ENCODE measurements at regions not wholly inside any gene's neighbourhood (a gene's known extent, or its start where the extent isn't known, plus 50 kb on each side); places are given as distances from the start of the nearest gene placed in this dataset.
"Not testable (repeated sequence)": the region's sequence is repeated elsewhere in the genome, so short reads cannot be mapped to it uniquely, and the experiment has no call there.

DNA sequence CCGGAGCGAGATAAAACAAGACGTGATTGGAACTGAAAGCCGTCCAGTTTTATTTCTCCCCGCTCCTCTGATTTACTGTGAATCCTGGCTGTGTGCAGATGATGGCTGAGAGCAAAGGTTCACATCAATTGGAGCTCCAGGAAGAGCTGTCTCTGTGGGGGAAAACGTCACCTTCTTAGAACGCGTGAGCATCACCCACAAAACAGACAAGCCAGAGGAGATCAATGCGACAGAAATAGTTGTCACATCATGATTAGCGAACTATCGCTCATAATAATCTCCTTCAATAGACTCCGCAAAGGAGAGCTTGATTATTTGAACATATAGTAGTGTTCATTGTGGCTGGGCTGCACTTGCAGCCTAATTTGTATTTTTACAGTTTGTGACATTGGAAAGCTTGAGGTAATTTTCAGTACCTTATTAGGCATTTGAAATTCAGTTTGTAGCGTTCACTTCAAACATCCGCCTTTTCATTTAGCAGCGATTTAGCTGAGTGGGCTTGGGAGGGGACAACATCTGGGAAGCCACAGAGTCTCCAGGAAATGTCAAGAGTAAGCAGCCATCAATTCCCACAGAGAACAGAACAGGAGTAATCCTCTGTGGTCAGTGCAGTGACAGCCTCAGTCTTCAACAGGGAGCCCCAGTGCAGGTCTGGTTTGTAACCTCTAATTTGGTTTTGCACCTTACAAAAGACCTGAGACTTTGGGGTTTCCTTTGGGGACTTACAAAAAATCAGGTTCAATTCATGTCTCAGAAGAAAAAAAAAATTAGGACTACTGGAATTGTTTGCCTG is 276.8 kb upstream of the PFKP start:
- no peaks in the 10 kb centered on the region for H3K4me1 ChIP-seq (ENCODE audit: control insufficient read depth, insufficient read depth, low read length)
- H3K4me3 ChIP-seq (ENCODE audit: low read depth, low read length) = no peak overlapping the region
- H3K9me3 ChIP-seq (ENCODE audit: control insufficient read depth, insufficient read depth, low read depth, low read length) = no peaks in the 10 kb centered on the region
- no peak overlapping the region for H3K27ac ChIP-seq (ENCODE audit: low read depth, low read length)
- no peaks in the 10 kb centered on the region for H3K27me3 ChIP-seq (ENCODE audit: control insufficient read depth, insufficient read depth, low read length)
- no peaks in the 10 kb centered on the region for H3K36me3 ChIP-seq (ENCODE audit: control insufficient read depth, insufficient read depth, low read length)
- H3K9ac ChIP-seq (ENCODE audit: low read length) = no peak overlapping the region

- no peak overlapping the region for H3K4me3 ChIP-seq (ENCODE audit: low read depth, low read length)
Observed at GRCh38 chr10:2786251-2786650, 281.1 kb upstream of the PFKP start.

GRCh38 chr10:2784766-2785165 is 282.6 kb upstream of the PFKP start:
- Histone ChIP-seq H3K27me3 (ENCODE audit: control insufficient read depth, insufficient read depth, low read length) (no peaks in the 10 kb centered on the region), H3K9me3 (ENCODE audit: control insufficient read depth, insufficient read depth, low read depth, low read length) (no peaks in the 10 kb centered on the region), H3K27ac (ENCODE audit: low read depth, low read length) (no peak overlapping the region), H3K4me1 (ENCODE audit: control insufficient read depth, insufficient read depth, low read length) (no peaks in the 10 kb centered on the region; the same call in 1 of the 2 replicates), H3K4me3 (ENCODE audit: low read depth, low read length) (no peak overlapping the region), H3K9ac (ENCODE audit: low read length) (no peak overlapping the region), H3K36me3 (ENCODE audit: control insufficient read depth, insufficient read depth, low read length) (no peaks in the 10 kb centered on the region)

More at GRCh38 chr10:2786251-2786650, 281.1 kb upstream of the PFKP start:
- no peaks in the 10 kb centered on the region for H3K9me3 ChIP-seq (ENCODE audit: control insufficient read depth, insufficient read depth, low read depth, low read length)
- no peak overlapping the region for H3K9ac ChIP-seq (ENCODE audit: low read length)
- no peaks in the 10 kb centered on the region; the same call in 1 of the 2 replicates for H3K4me1 ChIP-seq (ENCODE audit: control insufficient read depth, insufficient read depth, low read length)
- H3K27ac ChIP-seq (ENCODE audit: low read depth, low read length) = no peak overlapping the region
- H3K36me3 ChIP-seq (ENCODE audit: control insufficient read depth, insufficient read depth, low read length) = no peaks in the 10 kb centered on the region
- H3K27me3 ChIP-seq (ENCODE audit: control insufficient read depth, insufficient read depth, low read length) = no peaks in the 10 kb centered on the region

DNA sequence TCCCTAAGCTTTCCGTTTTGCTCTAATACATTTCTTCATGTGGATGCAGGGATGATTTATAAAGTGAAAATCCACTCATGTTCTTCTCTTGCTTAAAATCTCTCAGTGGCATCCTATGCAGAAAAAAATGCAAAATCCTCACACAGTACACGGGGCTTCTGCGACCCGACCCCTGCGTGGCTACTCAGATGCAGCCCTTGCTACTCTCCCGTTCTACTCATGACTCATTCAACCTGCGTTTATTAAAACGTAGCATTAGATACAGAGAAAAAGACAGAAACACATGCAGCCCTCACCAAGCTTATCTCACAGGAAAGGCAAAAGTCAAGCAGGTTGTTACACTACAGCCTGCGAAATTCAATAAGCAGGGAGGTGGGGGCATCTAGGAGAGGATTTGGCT is 284.4 kb upstream of the PFKP start:
- Histone ChIP-seq H3K9ac (ENCODE audit: low read length) (no peak overlapping the region), H3K4me1 (ENCODE audit: control insufficient read depth, insufficient read depth, low read length) (no peaks in the 10 kb centered on the region; the same call in 1 of the 2 replicates), H3K36me3 (ENCODE audit: control insufficient read depth, insufficient read depth, low read length) (no peaks in the 10 kb centered on the region), H3K27ac (ENCODE audit: low read depth, low read length) (no peak overlapping the region), H3K27me3 (ENCODE audit: control insufficient read depth, insufficient read depth, low read length) (no peaks in the 10 kb centered on the region), H3K9me3 (ENCODE audit: control insufficient read depth, insufficient read depth, low read depth, low read length) (no peaks in the 10 kb centered on the region), H3K4me3 (ENCODE audit: low read depth, low read length) (no peak overlapping the region)

DNA sequence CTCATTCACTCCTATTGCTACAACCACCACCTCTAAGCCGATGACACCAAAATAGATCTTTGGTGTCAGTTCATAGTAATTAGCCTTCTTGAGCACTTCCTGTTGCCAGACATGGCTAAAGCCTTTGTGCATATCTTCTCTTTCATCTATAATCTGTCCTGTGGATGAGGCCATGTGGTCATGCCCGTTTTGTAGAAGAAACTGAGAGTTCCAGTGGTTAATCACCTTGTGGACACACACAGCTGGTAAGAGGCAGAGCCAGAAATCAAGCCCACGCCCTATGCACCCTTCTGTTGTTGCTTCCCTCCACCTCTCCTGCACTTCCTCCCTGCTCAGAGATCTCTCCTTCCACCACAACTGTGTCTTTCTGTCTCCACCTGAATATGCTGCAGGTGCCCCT is 285.1 kb upstream of the PFKP start:
- no peaks in the 10 kb centered on the region for H3K36me3 ChIP-seq (ENCODE audit: control insufficient read depth, insufficient read depth, low read length)
- H3K9ac ChIP-seq (ENCODE audit: low read length) = no peak overlapping the region
- H3K4me3 ChIP-seq (ENCODE audit: low read depth, low read length) = no peak overlapping the region
- H3K4me1 ChIP-seq (ENCODE audit: control insufficient read depth, insufficient read depth, low read length) = no peaks in the 10 kb centered on the region; the same call in 1 of the 2 replicates
- H3K9me3 ChIP-seq (ENCODE audit: control insufficient read depth, insufficient read depth, low read depth, low read length) = no peaks in the 10 kb centered on the region
- no peaks in the 10 kb centered on the region for H3K27me3 ChIP-seq (ENCODE audit: control insufficient read depth, insufficient read depth, low read length)
- no peak overlapping the region for H3K27ac ChIP-seq (ENCODE audit: low read depth, low read length)

GRCh38 chr10:2777666-2778355 is 289.5 kb upstream of the PFKP start:
- no peak overlapping the region for H3K4me3 ChIP-seq (ENCODE audit: low read depth, low read length)
- no peaks in the 10 kb centered on the region for H3K9me3 ChIP-seq (ENCODE audit: control insufficient read depth, insufficient read depth, low read depth, low read length)
- H3K4me1 ChIP-seq (ENCODE audit: control insufficient read depth, insufficient read depth, low read length) = no peaks in the 10 kb centered on the region
- H3K9ac ChIP-seq (ENCODE audit: low read length) = no peak overlapping the region
- H3K27ac ChIP-seq (ENCODE audit: low read depth, low read length) = no peak overlapping the region
- no peaks in the 10 kb centered on the region for H3K36me3 ChIP-seq (ENCODE audit: control insufficient read depth, insufficient read depth, low read length)
- no peaks in the 10 kb centered on the region for H3K27me3 ChIP-seq (ENCODE audit: control insufficient read depth, insufficient read depth, low read length)

DNA sequence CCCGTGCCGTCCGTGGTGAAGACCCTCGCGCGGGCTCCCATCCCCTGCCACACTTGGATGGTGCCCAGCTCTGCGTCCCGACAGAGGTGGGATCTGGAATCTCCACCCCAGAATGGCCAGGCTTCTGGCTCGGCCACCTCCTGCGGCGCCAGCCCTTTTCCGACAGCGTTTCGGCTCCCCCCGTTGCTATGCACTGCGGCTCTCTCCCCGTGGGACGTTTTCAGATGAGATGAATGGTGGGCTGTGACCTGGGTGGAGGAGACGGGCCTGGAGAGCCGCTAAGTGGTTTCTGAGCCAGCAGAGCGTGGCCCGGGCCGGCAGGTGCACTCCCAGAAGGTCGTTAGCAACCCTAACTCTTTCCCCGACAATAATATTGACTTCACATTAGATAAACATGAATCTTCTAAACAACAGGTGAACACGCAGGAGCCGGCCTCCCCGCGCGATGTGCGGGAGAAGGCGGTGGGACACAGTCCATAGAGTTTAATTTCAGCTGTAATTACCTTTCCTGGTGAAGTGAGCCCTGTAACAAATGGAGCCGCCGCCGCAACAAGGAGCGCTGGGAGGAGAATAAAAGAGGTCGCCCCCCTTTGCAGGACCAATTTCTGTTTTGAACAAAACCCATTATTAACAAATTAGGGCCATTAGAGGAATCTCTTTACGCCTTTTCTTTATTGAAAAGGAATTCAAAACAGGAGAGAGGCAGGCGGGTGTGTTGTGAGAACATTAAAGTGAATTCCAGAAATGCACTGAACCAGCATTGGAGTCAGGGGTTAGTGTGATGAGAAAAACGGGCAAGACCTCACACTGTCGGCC is 294.3 kb upstream of the PFKP start:
- Histone ChIP-seq H3K27ac (ENCODE audit: low read depth, low read length) (no peak overlapping the region), H3K4me1 (ENCODE audit: control insufficient read depth, insufficient read depth, low read length) (no peaks in the 10 kb centered on the region), H3K36me3 (ENCODE audit: control insufficient read depth, insufficient read depth, low read length) (no peaks in the 10 kb centered on the region), H3K9ac (ENCODE audit: low read length) (no peak overlapping the region), H3K4me3 (ENCODE audit: low read depth, low read length) (no peak overlapping the region), H3K27me3 (ENCODE audit: control insufficient read depth, insufficient read depth, low read length) (no peaks in the 10 kb centered on the region), H3K9me3 (ENCODE audit: control insufficient read depth, insufficient read depth, low read depth, low read length) (no peaks in the 10 kb centered on the region)

DNA sequence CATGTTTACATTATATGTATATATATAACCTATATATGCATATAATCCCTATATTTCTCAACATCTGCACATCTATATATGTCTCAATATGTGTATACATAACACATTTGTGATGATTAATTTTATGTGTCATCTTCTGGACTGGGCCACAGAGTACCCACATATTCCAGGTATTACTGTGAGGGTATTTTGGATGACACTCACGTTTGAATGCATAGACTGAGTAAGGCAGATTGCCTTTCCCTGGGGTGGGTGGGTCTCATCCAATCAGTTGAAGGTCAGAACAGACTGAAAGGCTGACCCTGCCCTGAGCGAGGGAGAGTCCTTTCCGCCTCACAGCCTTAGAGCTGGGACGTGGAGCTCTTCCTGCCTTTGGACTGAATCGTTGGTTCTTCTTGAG is 295.2 kb upstream of the PFKP start:
- H3K36me3 ChIP-seq (ENCODE audit: control insufficient read depth, insufficient read depth, low read length) = no peaks in the 10 kb centered on the region
- H3K27ac ChIP-seq (ENCODE audit: low read depth, low read length) = no peak overlapping the region
- no peaks in the 10 kb centered on the region for H3K9me3 ChIP-seq (ENCODE audit: control insufficient read depth, insufficient read depth, low read depth, low read length)
- H3K9ac ChIP-seq (ENCODE audit: low read length) = no peak overlapping the region
- no peak overlapping the region for H3K4me3 ChIP-seq (ENCODE audit: low read depth, low read length)
- H3K4me1 ChIP-seq (ENCODE audit: control insufficient read depth, insufficient read depth, low read length) = no peaks in the 10 kb centered on the region
- H3K27me3 ChIP-seq (ENCODE audit: control insufficient read depth, insufficient read depth, low read length) = no peaks in the 10 kb centered on the region

DNA sequence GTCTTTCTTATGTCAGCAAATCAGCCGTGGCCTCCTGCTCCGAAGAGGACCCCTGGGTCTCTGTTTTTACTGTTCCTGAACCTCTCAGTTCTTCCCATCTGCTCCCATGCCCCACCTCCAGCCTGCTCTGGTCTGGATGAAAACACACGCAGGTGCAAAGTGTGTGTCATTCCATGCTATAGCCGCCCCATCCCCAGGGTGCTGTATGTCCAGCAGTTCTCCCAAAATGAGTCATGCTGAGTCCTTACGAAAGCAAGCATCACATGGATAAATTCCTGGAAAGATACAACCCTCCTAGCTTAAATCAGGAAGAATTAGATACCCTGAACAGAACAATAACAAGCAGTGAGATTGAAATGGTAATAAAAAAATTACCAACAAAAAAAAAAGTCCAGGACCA is 300.1 kb upstream of the PFKP start:
- not testable (repeated sequence) for H3K27me3 ChIP-seq (ENCODE audit: control insufficient read depth, insufficient read depth, low read length); H3K4me1 ChIP-seq (ENCODE audit: control insufficient read depth, insufficient read depth, low read length); H3K9me3 ChIP-seq (ENCODE audit: control insufficient read depth, insufficient read depth, low read depth, low read length)

DNA sequence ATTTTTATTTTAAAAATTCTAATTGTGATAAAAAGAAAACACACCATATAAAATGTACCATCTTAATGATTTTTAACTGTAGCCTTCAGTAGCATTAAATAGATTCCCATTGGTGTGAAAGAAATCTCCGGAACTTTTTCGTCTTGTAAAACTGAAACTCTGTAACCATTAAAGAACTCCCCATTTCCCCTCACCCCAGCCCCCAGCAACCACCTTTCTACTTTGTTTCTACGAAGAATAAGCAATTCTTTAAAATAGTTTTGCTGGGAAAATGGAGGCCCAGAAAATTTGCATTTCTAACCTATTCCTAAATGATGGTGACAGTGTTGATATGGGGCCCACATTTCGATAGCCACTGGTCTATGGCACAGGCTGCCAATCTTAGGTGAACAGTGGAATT is 305.4 kb upstream of the PFKP start:
- Histone ChIP-seq H3K9me3 (ENCODE audit: control insufficient read depth, insufficient read depth, low read depth, low read length) (no peaks in the 10 kb centered on the region), H3K36me3 (ENCODE audit: control insufficient read depth, insufficient read depth, low read length) (no peaks in the 10 kb centered on the region), H3K27me3 (ENCODE audit: control insufficient read depth, insufficient read depth, low read length) (no peaks in the 10 kb centered on the region), H3K4me3 (ENCODE audit: low read depth, low read length) (no peak overlapping the region), H3K27ac (ENCODE audit: low read depth, low read length) (no peak overlapping the region), H3K4me1 (ENCODE audit: control insufficient read depth, insufficient read depth, low read length) (no peaks in the 10 kb centered on the region), H3K9ac (ENCODE audit: low read length) (no peak overlapping the region)

More for the DNA sequence above, 300.1 kb upstream of the PFKP start:
- H3K36me3 ChIP-seq (ENCODE audit: control insufficient read depth, insufficient read depth, low read length); H3K27ac ChIP-seq (ENCODE audit: low read depth, low read length); H3K4me3 ChIP-seq (ENCODE audit: low read depth, low read length); H3K9ac ChIP-seq (ENCODE audit: low read length): not testable (repeated sequence)

- no peak overlapping the region for H3K4me3 ChIP-seq (ENCODE audit: low read depth, low read length)
- no peak overlapping the region for H3K27ac ChIP-seq (ENCODE audit: low read depth, low read length)
- no peaks in the 10 kb centered on the region for H3K9me3 ChIP-seq (ENCODE audit: control insufficient read depth, insufficient read depth, low read depth, low read length)
- H3K27me3 ChIP-seq (ENCODE audit: control insufficient read depth, insufficient read depth, low read length) = no peaks in the 10 kb centered on the region
- H3K36me3 ChIP-seq (ENCODE audit: control insufficient read depth, insufficient read depth, low read length) = no peaks in the 10 kb centered on the region
- H3K9ac ChIP-seq (ENCODE audit: low read length) = no peak overlapping the region
- no peaks in the 10 kb centered on the region for H3K4me1 ChIP-seq (ENCODE audit: control insufficient read depth, insufficient read depth, low read length)
Observed at GRCh38 chr10:2761311-2761710, 306.0 kb upstream of the PFKP start.

Measured in HUES6 (cell line).